ENCODE measurements at regions not wholly inside any gene's neighbourhood (a gene's known extent, or its start where the extent isn't known, plus 50 kb on each side); places are given as distances from the start of the nearest gene placed in this dataset.
"Not testable (repeated sequence)": the region's sequence is repeated elsewhere in the genome, so short reads cannot be mapped to it uniquely, and the experiment has no call there.

DNA sequence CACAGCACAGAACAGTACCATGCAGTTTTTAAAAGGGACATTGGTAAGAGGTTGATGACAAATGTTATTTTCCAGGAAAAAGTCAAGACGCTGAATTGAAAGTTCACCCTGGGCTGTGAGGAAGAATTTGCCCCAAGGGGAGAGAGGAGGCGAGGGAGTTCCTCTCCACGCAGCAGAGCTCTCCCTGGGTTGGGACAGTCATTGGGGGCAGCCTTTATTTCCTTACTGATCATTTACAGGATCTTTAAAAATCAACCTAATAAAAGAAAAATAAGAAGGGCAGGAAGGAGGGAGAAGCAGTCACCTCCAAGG, 49.9 kb upstream of the WNT7B start:
- FAIRE-seq, result no peak

DNA sequence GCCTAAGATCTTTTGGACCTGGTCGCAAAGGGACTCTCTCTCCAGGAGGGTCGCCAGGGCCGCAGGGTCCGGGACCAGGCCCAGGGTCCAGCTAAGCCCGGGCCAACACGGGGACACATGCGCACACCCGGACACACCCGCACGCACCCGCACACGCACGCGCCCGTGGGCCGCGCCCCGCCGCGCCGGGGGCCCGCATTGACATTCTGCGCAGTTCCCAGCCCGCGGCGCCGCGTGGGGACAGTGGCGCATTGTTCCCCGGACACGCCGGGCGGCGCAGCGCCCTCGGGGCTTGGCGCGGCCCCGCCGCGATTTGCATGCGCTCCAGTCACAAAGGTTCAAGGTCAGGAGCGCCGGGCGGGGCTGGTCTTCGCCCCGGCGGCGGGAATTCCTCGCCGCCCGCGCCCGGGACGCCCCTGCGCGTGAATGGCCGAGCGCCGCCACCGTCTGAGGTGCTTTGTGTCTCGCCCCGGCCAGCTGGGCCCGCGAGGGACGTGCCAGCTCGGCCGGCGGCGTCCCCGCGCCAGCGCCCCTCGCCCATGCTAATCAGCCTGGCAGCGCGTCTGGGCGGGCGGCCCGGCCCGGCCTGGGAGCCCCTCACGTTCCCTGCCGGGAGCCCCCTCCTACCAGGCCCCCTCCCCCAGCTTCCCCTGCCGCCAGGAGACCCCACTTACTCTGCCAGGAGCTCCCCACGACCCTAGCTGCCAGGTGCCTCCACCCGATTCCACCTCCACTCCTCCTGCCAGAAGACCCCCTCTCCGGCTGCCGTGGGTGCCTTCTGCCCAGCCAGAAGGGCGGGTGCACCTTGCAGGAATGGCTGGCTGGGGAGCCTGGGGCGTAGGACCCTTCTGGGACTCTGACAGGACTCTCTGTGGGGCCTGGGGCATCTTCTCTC, 50.5 kb upstream of the WNT7B start:
- no peak for FAIRE-seq

DNA sequence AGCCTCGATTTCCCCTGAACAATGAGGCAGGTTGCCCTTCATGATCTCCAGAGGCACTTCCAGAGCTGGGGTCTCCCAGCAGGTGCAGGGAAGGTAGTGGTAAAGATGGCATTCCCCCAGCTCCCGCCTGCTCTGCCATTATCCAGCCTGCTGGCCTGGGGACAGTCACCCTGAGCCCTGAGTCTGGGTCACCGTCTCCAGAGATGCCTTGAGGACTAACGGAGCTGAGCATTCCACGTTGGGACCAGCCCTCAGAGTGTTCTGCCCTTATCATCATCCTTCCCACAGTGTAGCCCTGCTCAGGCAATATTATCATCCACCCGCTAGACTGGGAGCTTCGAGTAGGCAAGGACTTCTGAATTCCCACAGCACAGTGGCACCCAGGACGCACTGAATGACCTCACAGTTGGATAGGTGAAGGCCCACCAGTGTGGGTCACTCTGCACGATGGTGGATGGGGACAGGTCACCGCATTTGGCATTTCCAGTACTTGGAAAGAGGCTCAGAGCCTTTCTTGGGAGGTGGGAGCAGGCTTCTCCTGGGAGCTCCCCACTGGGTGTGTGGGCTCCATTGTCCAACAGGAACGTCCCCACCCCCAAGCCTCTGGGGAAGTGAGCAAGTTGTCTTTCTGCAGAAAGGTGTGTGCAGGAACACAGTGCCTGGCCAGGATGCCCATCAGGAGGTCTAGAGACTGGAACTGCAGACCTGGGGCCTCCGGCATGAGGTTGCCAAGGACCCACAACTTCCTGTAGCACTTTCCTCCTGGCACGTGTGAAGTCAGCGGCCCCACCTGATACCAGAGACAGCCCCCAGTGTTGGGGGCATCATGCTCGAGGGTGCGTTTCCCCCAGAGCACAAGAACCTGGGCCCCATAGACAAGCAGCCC, 51.4 kb upstream of the WNT7B start:
- no peak for FAIRE-seq

GRCh38 chr22:46029036-46029435, 52.1 kb upstream of the WNT7B start:
- no peak for FAIRE-seq

GRCh38 chr22:46029574-46030200, 52.7 kb upstream of the WNT7B start:
- no peak for FAIRE-seq

GRCh38 chr22:46030231-46030880, 53.4 kb upstream of the WNT7B start:
- no peak for FAIRE-seq

DNA sequence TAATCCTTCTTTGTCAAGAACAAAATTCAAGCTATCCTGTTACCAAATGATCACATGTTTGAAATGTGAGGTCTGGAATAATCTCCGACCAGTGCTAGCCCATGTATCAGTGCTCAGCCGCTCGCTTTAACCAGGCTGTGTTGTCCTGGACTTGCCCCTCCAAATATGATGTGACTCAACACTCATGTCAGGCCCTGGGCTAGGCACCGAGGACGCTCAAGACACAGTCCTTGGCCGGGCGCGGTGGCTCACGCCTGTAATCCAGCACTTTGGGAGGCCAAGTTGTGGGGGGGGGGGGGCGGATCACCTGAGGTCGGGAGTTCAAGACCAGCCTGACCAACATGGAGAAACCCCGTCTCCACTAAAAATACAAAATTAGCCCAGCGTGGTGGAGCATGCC, 54.1 kb upstream of the WNT7B start:
- no peak for FAIRE-seq

GRCh38 chr22:46031557-46031956, 54.6 kb upstream of the WNT7B start:
- no peak for FAIRE-seq

- no peak for FAIRE-seq
These were observed 55.2 kb upstream of the WNT7B start for GRCh38 chr22:46031965-46032851.

DNA sequence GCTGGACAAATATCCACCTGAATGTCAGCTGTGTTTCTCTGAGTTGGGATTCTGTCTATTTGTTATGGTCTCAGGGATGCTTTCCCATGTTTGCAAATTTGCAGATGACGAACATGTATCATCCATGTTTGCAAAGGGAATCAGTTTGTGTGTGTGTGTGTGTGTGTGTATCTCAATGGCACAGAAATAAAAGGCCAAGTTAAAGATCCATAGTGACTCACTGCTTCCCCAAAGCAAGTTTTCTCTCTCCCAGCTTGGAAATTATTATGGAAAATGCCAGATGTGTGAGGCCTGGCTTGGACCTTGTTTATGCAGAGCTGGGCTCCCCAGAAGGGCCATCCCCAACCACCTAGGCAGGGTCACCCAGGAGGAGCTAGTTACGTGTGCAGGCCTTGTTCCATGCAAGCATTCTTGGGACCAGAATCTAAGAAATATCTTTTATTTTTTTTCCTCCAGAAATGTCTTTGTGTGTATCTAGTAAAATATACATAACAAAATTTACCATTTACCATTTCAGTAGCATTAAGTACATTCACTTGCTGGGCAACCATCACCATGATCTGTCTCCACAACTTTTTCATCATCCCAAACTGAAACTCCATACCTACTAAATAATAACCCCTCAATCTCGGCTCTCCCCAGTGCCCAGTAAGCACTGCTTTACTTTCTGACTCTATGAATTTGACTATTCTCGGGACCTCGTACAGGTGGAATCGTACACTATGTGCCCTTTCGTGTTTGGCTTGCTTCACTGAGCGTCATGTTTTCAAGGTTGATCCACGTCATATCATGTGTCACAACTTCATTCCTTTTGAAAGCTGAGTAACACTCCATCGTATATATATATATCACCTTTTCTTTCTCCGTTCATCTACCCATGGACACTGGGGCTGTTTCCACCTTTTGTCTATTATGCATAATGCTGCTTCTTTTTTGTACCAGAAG, 56.6 kb upstream of the WNT7B start:
- no peak for FAIRE-seq

DNA sequence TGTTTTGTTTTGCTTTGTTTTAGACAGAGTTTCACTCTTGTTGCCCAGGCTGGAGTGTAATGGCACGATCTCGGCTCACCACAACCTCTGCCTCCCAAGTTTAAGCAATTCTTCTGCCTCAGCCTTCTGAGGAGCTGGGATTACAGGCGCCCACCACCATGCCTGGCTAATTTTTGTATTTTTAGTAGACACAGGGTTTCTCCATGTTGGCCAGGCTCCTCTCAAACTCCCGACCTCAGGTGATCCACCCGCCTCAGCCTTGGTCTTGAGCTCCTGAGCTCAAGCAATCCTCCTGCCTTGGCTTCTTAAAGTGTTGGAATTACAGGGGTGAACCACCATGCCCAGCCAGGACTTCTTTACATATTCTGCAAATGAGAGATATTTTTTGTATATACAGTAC, 57.5 kb upstream of the WNT7B start:
- not testable (repeated sequence) for FAIRE-seq

GRCh38 chr22:46035380-46035741, 58.4 kb upstream of the WNT7B start:
- FAIRE-seq, result no peak

GRCh38 chr22:46035742-46036557, 59.0 kb upstream of the WNT7B start:
- no peak for FAIRE-seq

DNA sequence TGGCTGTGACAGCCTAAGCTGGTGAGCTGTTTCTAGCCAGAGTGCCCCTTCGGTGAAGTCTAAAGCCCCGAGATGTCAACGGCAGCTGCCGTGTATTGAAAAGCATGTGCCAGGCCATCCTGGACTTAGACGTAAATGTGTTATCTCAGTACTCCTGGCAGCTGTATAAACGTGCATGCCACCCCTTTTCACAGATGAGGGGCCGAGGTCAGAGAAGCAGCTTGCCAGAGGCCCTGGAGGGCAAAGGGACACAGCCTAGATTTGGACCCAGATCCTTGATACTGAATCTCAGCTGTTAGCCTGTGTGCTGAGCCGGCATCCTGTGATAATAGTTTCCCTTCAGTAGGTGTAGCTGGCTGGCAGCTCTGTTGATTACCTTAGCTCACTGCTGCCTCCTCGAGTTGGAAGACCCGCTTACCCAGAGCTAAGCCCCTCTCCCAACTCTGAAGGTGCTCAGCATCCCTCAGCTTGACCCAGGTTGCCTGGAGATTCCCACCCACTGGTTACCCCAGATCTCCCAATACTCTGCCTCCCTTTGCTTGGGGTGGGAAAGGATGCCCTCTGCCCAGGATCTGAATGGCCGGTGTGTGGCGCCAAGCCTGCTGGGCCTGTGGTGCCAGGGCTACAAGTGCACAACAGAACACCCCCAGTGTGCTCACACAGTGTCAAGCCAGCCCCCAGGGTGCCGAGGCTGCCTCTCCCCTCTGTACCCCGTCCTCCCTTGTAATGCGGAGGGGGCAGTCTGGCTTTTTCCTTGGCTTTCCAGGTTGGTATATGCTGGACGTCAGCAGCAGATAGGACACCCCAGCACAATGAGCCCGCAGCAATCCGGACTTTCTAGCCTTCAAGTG, 59.8 kb upstream of the WNT7B start:
- FAIRE-seq, result no peak

DNA sequence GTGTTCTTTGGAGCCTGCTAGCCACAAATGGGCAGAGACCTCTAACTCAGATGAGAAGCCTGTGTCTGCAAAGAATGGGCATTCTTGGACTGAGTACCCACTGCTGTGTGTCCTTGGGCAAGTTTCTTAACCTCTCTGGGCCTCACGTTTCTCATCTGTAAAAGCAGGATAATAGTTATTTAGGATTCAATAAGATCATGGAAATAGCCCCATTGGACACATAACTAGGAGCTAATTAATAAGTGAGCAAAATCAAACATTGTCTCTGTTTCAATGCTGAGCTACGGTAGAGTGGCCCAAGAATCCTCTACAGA, 61.2 kb upstream of the WNT7B start:
- no peak for FAIRE-seq

- no peak for FAIRE-seq
These were observed 61.8 kb upstream of the WNT7B start for GRCh38 chr22:46038516-46039430.

DNA sequence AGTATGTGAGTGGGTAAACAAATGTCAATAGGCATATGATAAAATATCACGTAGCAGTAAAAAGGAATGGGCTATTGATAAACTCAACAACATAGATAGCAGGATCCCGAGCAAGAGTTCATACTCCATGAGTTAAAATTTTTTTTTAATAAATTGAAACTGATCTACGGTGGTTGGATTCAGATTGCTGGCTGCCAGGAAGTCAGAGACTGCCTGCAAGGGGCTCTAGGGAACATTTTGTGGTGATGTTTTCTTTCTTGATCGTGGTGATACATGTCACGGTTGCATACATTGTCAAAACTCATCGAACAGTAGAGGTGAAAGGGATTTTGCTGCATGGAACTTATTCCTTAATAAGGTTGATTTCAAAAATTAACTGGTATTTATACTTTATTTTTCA, 62.6 kb upstream of the WNT7B start:
- no peak for FAIRE-seq

Data from endometrium (tissue), 2 donors.